ENCODE measurements at regions not wholly inside any gene's neighbourhood (a gene's known extent, or its start where the extent isn't known, plus 50 kb on each side); places are given as distances from the start of the nearest gene placed in this dataset.

DNA sequence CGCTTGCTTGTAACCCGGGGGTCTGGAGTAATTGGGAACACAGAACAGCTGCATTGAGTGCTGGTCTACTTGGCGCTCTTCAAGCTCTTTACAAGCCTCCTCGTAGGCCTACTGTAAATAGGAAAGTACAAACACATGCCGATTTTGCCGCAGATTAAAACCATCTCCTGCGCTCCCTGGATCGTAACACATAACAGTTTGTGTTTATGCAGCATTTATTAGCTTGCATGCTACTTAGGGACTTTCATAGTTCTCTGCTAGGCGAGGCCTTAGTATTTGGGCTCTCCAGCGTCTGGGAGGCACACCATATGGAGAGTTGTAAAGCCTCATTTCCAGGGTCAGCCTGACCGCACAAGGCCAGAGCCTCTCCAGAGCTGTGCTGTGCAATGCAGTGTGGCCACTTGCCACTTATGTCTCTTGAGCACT lies 84.0 kb upstream of the HAAO start (continued):
- TF ChIP-seq, protein P1, sequence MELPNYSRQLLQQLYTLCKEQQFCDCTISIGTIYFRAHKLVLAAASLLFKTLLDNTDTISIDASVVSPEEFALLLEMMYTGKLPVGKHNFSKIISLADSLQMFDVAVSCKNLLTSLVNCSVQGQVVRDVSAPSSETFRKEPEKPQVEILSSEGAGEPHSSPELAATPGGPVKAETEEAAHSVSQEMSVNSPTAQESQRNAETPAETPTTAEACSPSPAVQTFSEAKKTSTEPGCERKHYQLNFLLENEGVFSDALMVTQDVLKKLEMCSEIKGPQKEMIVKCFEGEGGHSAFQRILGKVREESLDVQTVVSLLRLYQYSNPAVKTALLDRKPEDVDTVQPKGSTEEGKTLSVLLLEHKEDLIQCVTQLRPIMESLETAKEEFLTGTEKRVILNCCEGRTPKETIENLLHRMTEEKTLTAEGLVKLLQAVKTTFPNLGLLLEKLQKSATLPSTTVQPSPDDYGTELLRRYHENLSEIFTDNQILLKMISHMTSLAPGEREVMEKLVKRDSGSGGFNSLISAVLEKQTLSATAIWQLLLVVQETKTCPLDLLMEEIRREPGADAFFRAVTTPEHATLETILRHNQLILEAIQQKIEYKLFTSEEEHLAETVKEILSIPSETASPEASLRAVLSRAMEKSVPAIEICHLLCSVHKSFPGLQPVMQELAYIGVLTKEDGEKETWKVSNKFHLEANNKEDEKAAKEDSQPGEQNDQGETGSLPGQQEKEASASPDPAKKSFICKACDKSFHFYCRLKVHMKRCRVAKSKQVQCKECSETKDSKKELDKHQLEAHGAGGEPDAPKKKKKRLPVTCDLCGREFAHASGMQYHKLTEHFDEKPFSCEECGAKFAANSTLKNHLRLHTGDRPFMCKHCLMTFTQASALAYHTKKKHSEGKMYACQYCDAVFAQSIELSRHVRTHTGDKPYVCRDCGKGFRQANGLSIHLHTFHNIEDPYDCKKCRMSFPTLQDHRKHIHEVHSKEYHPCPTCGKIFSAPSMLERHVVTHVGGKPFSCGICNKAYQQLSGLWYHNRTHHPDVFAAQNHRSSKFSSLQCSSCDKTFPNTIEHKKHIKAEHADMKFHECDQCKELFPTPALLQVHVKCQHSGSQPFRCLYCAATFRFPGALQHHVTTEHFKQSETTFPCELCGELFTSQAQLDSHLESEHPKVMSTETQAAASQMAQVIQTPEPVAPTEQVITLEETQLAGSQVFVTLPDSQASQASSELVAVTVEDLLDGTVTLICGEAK (IDR thresholded peaks at IDR 0.05; ENCODE audit: borderline replicate concordance) = no peak
- no peak for TF ChIP-seq MYB (IDR thresholded peaks at IDR 0.05; ENCODE audit: borderline replicate concordance, low read depth, low read length)
- TF ChIP-seq RAD51 (IDR thresholded peaks at IDR 0.05) = no peak
- TF ChIP-seq HDAC2 (IDR thresholded peaks at IDR 0.05) = no peak
- no peak for TF ChIP-seq SUPT20H (IDR thresholded peaks at IDR 0.05; ENCODE audit: borderline replicate concordance, control insufficient read depth, low read depth, low read length)
- TF ChIP-seq CREM (IDR thresholded peaks at IDR 0.05; ENCODE audit: low read depth) = no peak
- no peak for TF ChIP-seq CHD1 (IDR thresholded peaks at IDR 0.05; ENCODE audit: low read depth, low read length)
- TF ChIP-seq, protein P2, sequence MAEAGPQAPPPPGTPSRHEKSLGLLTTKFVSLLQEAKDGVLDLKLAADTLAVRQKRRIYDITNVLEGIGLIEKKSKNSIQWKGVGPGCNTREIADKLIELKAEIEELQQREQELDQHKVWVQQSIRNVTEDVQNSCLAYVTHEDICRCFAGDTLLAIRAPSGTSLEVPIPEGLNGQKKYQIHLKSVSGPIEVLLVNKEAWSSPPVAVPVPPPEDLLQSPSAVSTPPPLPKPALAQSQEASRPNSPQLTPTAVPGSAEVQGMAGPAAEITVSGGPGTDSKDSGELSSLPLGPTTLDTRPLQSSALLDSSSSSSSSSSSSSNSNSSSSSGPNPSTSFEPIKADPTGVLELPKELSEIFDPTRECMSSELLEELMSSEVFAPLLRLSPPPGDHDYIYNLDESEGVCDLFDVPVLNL (IDR thresholded peaks at IDR 0.05; ENCODE audit: low read depth, low read length) = no peak
- TF ChIP-seq, protein P3, sequence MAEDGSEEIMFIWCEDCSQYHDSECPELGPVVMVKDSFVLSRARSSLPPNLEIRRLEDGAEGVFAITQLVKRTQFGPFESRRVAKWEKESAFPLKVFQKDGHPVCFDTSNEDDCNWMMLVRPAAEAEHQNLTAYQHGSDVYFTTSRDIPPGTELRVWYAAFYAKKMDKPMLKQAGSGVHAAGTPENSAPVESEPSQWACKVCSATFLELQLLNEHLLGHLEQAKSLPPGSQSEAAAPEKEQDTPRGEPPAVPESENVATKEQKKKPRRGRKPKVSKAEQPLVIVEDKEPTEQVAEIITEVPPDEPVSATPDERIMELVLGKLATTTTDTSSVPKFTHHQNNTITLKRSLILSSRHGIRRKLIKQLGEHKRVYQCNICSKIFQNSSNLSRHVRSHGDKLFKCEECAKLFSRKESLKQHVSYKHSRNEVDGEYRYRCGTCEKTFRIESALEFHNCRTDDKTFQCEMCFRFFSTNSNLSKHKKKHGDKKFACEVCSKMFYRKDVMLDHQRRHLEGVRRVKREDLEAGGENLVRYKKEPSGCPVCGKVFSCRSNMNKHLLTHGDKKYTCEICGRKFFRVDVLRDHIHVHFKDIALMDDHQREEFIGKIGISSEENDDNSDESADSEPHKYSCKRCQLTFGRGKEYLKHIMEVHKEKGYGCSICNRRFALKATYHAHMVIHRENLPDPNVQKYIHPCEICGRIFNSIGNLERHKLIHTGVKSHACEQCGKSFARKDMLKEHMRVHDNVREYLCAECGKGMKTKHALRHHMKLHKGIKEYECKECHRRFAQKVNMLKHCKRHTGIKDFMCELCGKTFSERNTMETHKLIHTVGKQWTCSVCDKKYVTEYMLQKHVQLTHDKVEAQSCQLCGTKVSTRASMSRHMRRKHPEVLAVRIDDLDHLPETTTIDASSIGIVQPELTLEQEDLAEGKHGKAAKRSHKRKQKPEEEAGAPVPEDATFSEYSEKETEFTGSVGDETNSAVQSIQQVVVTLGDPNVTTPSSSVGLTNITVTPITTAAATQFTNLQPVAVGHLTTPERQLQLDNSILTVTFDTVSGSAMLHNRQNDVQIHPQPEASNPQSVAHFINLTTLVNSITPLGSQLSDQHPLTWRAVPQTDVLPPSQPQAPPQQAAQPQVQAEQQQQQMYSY (CRISPR knock-in tag; IDR thresholded peaks at IDR 0.05) = no peak
- no peak for TF ChIP-seq POLR2AphosphoS5 (IDR thresholded peaks at IDR 0.05; ENCODE audit: low read length)
